Testis (tissue), 2 donors: ENCODE measurements at regions not wholly inside any gene's neighbourhood (a gene's known extent, or its start where the extent isn't known, plus 50 kb on each side); places are given as distances from the start of the nearest gene placed in this dataset.
A peak's percentile ranks its signal among the peaks of the same experiment; 100 is the strongest.

ENCODE experiments used
- DNase-seq: peaks from one replicate; pipeline ENCODE4 v3.0.0-alpha.2; 2019
- H3K27ac ChIP-seq, 2 donors: fragments of 200-600 bp; sonication (generic); one replicate each; pipeline ENCODE4 v1.5.1; 2019
- H3K27me3 ChIP-seq: fragments of 200-600 bp; sonication (generic); one replicate; pipeline ENCODE4 v1.5.1; 2019
- H3K36me3 ChIP-seq: fragments of 200-600 bp; sonication (generic); one replicate; pipeline ENCODE4 v1.5.1; 2017; ENCODE audit warnings: low read depth; ENCODE audit errors: missing control alignments
- H3K4me1 ChIP-seq: fragments of 200-600 bp; sonication (generic); one replicate; pipeline ENCODE4 v1.5.1; 2019
- H3K4me3 ChIP-seq, 2 donors: fragments of 200-600 bp; sonication (generic); one replicate each; pipeline ENCODE4 v1.5.1; 2017 to 2019
- H3K9me3 ChIP-seq: fragments of 200-600 bp; sonication (generic); one replicate; pipeline ENCODE4 v1.5.1; 2017
- CTCF ChIP-seq, 3 experiments: fragments of 450-650 bp in 2 of 3; fragments of 200-600 bp in 1 of 3; sonication (generic) in 1 of 3; IDR thresholded peaks; one replicate each; pipeline ENCODE4 v1.5.1; 2016 to 2019; ENCODE audit warnings: antibody characterized with exemption in 3 of 3, mild to moderate bottlenecking in 2 of 3, moderate library complexity in 1 of 3
- POLR2A ChIP-seq: fragments of 450-650 bp; IDR thresholded peaks from one replicate; pipeline ENCODE4 v1.6.1; 2017; ENCODE audit warnings: antibody characterized with exemption, mild to moderate bottlenecking, moderate library complexity
- WGBS, 2 donors: methylation state at CpG; one replicate each; pipeline ENCODE4 v1.1.5; 2018; 5-methylcytosine and 5-hydroxymethylcytosine counted together
- intact Hi-C: fragments of 100-400 bp; cut with DNase I; formaldehyde crosslinking; loops from one replicate; pipeline ENCODE4 v1.15.1; 2023; ENCODE audit warnings: low total_unique reads

- intact Hi-C loops = no loop called here
- Histone ChIP-seq H3K36me3 (no peaks in the 10 kb centered on the region), H3K4me3 (no peak overlapping the region), H3K27me3 (no peaks in the 10 kb centered on the region), H3K9me3 (no peaks in the 10 kb centered on the region), H3K4me1 (peaks cover 39% of the 10 kb centered on the region), H3K27ac (peak overlapping the region; percentile 47 to 90)
- TF ChIP-seq POLR2A = no peak
- no peak for TF ChIP-seq CTCF (IDR thresholded peaks at IDR 0.05)
- 34 to 35% methylated on average over 16 to 18 of the region's 18 CpGs for WGBS, 2 donors
- DNase-seq = peak; percentile 46
Measured at GRCh38 chr2:64857581-64858471, 131.4 kb upstream of the SLC1A4 start.

- WGBS, 2 donors = 18 to 26% methylated on average over 7 to 10 of the region's 10 CpGs
- peaks cover 39% of the 10 kb centered on the region for H3K4me1 ChIP-seq
- H3K27me3 ChIP-seq = no peaks in the 10 kb centered on the region
- peak overlapping the region; percentile 80 to 90 for H3K27ac ChIP-seq
- DNase-seq = no peak
- peak overlapping the region; percentile 53 to 61 for H3K4me3 ChIP-seq
- H3K36me3 ChIP-seq = no peaks in the 10 kb centered on the region
- no peaks in the 10 kb centered on the region for H3K9me3 ChIP-seq
- TF ChIP-seq POLR2A (no peak), CTCF (IDR thresholded peaks at IDR 0.05) (no peak)
- intact Hi-C loops = no loop called here
Measured at GRCh38 chr2:64858541-64859311, 130.5 kb upstream of the SLC1A4 start.

- Histone ChIP-seq H3K4me1 (peaks cover 38% of the 10 kb centered on the region), H3K4me3 (peak overlapping the region; percentile 53 to 61), H3K27me3 (no peaks in the 10 kb centered on the region), H3K36me3 (no peaks in the 10 kb centered on the region), H3K9me3 (no peaks in the 10 kb centered on the region), H3K27ac (peak overlapping the region; percentile 80 to 90)
- WGBS, 2 donors = 1 to 3% methylated on average over 6 to 57 of the region's 62 CpGs
- TF ChIP-seq POLR2A (no peak), CTCF (IDR thresholded peaks at IDR 0.05) (no peak)
- intact Hi-C loops = loop anchor here (10.0 kb wide), 1 partner anchor 95 kb away; no protein-coding TSS in a partner anchor
- DNase-seq = peak; percentile 93
Measured at GRCh38 chr2:64859312-64860212, 129.6 kb upstream of the SLC1A4 start.

- no peaks in the 10 kb centered on the region for H3K9me3 ChIP-seq
- peak overlapping the region; percentile 80 to 90 for H3K27ac ChIP-seq
- H3K27me3 ChIP-seq = no peaks in the 10 kb centered on the region
- 51 to 63% methylated on average over 11 to 12 of the region's 12 CpGs for WGBS, 2 donors
- H3K36me3 ChIP-seq = no peaks in the 10 kb centered on the region
- DNase-seq = peak; percentile 21
- peaks cover 34% of the 10 kb centered on the region for H3K4me1 ChIP-seq
- no peak for TF ChIP-seq CTCF (IDR thresholded peaks at IDR 0.05)
- no peak for TF ChIP-seq POLR2A
- H3K4me3 ChIP-seq = peak overlapping the region in 1 of 2 donors; percentile 61
- intact Hi-C loops = loop anchor here (10.0 kb wide), 1 partner anchor 96 kb away; no protein-coding TSS in a partner anchor
Measured at GRCh38 chr2:64860276-64860885, 128.8 kb upstream of the SLC1A4 start.
